22Rv1 (cell line): ENCODE measurements at regions not wholly inside any gene's neighbourhood (a gene's known extent, or its start where the extent isn't known, plus 50 kb on each side); places are given as distances from the start of the nearest gene placed in this dataset.

Source experiments
- H3K27ac ChIP-seq: fragments of 450-650 bp; 2 replicates; pipeline ENCODE4 v1.5.1; 2017
- ZFX ChIP-seq: fragments of 450-650 bp; IDR thresholded peaks from 2 replicates; pipeline ENCODE4 v1.6.1; 2017; ENCODE audit warnings: antibody characterized with exemption, borderline replicate concordance
- TF ChIP-seq, protein P1 (sequence below): fragments of 450-650 bp; IDR thresholded peaks from 2 replicates; pipeline ENCODE4 v1.5.1; 2017; ENCODE audit warnings: mild to moderate bottlenecking

DNA sequence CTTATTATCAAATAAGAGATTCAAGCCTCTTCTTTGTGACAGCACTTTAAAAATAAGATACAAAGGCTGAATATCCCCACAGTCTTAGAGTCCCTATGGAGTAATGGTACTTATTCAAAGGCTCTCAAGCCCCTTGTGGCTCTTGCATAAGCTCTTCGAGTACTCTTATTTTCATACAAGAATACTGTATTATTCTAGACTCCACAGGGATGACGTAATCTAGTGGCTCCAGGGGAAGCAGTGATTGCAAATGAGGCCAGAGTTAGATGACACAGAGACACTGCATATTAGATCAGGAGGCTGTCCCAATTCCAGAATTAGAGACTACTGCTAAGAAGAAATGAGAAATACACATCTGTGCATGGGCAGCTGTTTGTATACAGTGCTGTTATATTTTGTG lies 1195.9 kb upstream of the MAP3K7 start:
- TF ChIP-seq ZFX = no peak
- TF ChIP-seq, protein P1, sequence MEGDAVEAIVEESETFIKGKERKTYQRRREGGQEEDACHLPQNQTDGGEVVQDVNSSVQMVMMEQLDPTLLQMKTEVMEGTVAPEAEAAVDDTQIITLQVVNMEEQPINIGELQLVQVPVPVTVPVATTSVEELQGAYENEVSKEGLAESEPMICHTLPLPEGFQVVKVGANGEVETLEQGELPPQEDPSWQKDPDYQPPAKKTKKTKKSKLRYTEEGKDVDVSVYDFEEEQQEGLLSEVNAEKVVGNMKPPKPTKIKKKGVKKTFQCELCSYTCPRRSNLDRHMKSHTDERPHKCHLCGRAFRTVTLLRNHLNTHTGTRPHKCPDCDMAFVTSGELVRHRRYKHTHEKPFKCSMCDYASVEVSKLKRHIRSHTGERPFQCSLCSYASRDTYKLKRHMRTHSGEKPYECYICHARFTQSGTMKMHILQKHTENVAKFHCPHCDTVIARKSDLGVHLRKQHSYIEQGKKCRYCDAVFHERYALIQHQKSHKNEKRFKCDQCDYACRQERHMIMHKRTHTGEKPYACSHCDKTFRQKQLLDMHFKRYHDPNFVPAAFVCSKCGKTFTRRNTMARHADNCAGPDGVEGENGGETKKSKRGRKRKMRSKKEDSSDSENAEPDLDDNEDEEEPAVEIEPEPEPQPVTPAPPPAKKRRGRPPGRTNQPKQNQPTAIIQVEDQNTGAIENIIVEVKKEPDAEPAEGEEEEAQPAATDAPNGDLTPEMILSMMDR = no peak
- no peak overlapping the region for H3K27ac ChIP-seq

DNA sequence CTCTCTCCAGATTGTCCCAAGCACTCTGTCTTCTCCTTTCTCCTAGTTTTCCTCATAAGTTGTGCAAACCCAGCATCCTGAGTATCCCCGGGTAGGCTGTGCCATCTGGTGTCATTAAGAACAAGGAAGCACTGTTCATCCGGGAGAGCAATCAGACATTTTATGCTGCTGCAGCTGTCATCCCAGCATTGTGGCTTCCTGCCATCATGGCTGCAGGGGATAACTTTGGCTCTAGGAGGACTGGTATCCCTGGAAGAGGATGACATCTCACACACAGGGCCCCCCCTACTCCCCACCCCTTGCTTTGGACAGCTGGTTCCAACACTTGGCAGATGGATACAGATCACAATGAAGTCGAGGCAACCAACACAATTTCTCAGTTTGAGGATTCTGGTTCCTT lies 1195.1 kb upstream of the MAP3K7 start:
- H3K27ac ChIP-seq = no peak overlapping the region
- TF ChIP-seq, protein P1 = no peak
- no peak for TF ChIP-seq ZFX

DNA sequence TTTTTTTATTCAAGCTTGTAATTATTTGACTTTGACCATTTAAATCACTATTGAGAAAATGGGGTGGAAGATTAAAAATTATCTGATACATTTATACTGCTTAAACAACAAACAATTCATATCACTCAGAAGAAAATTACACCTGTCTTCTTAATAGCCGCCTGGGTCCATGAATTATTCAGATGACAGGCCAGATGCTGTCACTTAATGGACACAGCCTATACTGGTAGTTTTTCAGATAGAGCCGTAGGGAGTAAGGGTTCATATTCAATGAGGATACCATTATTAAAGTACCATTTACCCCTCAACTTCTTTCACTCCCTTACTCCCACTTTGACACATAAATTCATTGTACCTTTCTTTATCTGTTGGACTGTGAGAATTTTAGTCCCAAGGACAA lies 1193.4 kb upstream of the MAP3K7 start:
- TF ChIP-seq, protein P1 = no peak
- H3K27ac ChIP-seq = no peak overlapping the region

DNA sequence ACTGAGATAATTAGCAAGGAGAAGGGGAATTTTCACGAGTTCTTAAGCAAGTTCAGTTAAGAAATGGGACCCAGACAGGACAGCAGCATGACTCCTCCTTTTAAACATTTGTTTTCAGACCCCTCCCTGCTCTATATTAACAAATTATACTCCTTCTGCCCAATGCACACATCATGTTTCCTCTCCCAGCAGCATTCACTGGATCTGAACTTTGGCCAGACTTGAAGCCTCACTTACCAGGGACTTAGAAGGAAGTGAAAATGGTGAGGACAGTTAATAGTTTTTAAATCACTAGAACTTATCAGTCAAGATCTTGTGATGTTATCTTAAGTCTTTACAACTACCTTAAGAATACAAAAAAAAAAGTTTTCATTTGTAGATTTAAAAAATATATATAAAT lies 1174.7 kb upstream of the MAP3K7 start:
- TF ChIP-seq, protein P1 = no peak
- TF ChIP-seq ZFX = no peak
- H3K27ac ChIP-seq = no peak overlapping the region

DNA sequence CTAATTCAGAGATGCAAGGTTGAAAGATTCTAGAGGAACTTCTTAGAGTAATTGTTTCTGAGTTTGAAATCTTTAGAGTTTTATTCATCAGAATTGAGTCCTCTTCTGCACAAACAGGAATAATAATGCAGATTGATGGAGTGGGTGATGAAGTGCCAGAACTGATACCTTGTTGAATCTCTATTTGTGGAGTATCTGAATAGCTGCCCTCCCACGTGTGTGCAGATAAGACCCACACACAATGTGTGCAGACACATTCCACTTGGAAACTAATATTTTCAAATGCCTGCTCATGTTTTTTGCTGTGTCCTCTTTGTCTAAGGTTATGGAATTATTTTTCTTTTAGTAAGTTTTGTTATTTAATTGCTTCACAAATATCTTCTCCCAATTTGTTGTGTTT lies 1167.8 kb upstream of the MAP3K7 start:
- no peak for TF ChIP-seq ZFX
- TF ChIP-seq, protein P1 = no peak
- H3K27ac ChIP-seq = no peak overlapping the region

DNA sequence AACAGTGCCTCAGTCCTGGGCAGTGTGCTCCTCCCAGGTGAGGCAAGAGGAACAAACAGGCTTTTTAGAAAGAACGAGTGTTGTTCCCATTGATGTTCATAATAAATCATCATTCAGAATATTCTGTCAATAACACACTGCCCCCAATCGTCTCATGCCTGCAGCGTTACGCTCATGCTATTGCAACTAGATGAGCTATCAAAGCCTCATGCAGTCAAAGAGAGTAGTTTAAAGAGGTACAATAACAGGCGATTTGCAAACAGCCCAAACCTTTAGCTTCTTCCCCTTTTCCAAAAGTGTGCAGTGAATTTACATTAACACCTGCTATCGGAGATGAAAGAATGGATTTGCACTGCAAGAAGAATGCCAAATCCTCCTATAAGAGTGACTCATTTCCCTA lies 1164.7 kb upstream of the MAP3K7 start:
- TF ChIP-seq, protein P1 = no peak
- no peak overlapping the region for H3K27ac ChIP-seq

DNA sequence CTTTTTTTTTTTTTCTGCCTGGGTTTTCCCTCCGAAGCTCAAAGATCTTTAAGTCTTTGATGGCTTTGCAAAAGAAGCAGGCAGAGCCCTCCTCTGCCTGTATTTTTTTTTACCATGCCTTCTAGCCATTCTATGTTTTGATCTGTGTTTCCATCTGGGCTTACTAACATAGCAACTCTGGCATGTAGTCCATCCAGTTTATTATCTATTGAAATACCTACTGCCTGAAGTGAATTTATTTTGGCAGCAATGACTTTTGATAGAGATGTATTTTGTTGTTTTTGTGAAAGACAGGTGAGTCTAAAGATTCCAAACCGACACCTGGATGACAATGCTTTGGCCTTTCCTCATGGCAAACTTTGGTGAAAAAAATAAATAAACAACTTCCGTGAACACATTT lies 1157.7 kb upstream of the MAP3K7 start:
- TF ChIP-seq ZFX = no peak
- TF ChIP-seq, protein P1 = no peak
- no peak overlapping the region for H3K27ac ChIP-seq
